C4-2B (cell line): ENCODE measurements at regions not wholly inside any gene's neighbourhood (a gene's known extent, or its start where the extent isn't known, plus 50 kb on each side); places are given as distances from the start of the nearest gene placed in this dataset.
"Not testable (repeated sequence)": the region's sequence is repeated elsewhere in the genome, so short reads cannot be mapped to it uniquely, and the experiment has no call there.

Experiments
- H3K27ac ChIP-seq: fragments of 450-650 bp; 2 replicates; pipeline ENCODE4 v1.5.1; 2017
- ZFX ChIP-seq: fragments of 450-650 bp; IDR thresholded peaks from 2 replicates; pipeline ENCODE4 v1.6.1; 2017
- TF ChIP-seq, protein P1 (sequence below): fragments of 450-650 bp; conservative IDR thresholded peaks from 2 replicates; pipeline ENCODE4 v1.5.1; 2017; ENCODE audit warnings: mild to moderate bottlenecking

DNA sequence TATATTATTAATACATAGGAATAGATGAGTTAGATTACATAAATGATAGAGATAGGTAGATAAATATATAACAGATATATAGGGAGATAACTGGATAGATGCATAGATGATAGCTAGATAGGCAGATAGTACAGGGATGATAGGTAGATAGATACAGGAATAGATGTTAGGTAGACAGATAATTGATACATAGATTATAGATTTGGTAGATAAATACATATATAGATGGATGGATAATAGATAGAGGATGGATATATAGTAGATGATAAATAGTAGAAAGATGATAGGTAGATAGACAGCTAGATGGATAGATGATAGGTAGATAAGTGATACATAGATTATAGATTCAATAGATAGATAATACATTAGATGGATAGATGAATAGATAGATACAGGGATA, 283.6 kb downstream of the SHOX start:
- TF ChIP-seq, protein P1, sequence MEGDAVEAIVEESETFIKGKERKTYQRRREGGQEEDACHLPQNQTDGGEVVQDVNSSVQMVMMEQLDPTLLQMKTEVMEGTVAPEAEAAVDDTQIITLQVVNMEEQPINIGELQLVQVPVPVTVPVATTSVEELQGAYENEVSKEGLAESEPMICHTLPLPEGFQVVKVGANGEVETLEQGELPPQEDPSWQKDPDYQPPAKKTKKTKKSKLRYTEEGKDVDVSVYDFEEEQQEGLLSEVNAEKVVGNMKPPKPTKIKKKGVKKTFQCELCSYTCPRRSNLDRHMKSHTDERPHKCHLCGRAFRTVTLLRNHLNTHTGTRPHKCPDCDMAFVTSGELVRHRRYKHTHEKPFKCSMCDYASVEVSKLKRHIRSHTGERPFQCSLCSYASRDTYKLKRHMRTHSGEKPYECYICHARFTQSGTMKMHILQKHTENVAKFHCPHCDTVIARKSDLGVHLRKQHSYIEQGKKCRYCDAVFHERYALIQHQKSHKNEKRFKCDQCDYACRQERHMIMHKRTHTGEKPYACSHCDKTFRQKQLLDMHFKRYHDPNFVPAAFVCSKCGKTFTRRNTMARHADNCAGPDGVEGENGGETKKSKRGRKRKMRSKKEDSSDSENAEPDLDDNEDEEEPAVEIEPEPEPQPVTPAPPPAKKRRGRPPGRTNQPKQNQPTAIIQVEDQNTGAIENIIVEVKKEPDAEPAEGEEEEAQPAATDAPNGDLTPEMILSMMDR: no peak
- TF ChIP-seq ZFX: no peak
- no peak overlapping the region for H3K27ac ChIP-seq

DNA sequence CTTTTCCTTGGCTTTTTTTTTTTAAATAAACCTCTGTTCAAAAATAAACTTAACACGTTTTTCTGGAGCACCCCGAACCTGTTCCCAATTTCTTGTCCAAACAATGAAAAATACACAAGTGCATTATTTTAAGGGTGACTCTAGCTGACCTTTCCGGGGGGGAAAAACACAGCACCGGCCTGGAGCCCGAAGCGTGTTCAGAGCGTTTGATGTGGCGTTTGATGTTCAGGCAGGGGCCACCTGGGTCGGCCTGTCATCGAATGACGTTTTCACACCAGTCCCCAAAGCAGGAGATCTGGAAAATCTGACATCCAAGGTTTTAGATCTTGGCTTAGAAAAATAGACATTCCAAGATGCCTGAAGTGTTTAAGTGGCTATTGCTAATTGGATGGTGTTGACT, 282.1 kb downstream of the SHOX start:
- no peak for TF ChIP-seq ZFX
- TF ChIP-seq, protein P1: no peak
- no peak overlapping the region for H3K27ac ChIP-seq

DNA sequence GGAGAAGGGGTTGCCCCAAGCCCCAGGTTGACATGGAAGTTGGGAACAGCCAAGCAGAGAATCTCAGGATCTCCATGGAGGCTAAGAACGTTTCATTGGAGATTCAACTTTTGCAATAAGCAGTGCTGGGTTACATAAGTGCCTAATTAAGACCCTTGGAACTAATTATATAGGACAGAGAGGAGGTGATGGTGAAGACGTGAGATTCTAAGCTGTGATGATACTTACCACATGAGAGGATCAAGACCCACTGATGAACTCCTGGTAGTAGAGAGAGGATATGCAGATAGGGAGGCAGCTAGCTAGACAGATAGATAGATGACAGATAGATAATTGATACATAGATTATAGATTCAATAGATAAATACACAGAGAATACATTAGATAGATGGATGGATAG, 278.5 kb downstream of the SHOX start:
- H3K27ac ChIP-seq: not testable (repeated sequence)

DNA sequence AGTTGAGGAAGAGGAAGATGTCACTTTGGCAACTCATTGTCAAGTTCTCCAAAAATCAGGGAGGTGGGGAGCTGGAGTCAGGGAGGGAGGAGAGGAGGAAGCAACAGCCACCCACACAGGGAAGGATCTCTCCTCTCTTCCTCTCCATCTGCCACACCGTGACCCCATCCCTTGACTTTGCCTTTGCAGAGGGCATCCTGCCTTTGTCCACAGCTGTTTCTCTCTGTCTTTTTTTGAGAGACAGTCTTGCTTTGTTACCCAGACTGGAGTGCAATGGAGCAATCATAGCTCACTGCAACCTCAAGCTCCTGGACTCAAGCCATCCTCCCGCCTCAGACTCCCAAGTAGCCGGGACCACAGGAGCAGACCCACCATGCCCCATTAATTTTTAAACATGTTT, 276.0 kb downstream of the SHOX start:
- TF ChIP-seq ZFX: no peak
- TF ChIP-seq, protein P1: no peak
- H3K27ac ChIP-seq: no peak overlapping the region

DNA sequence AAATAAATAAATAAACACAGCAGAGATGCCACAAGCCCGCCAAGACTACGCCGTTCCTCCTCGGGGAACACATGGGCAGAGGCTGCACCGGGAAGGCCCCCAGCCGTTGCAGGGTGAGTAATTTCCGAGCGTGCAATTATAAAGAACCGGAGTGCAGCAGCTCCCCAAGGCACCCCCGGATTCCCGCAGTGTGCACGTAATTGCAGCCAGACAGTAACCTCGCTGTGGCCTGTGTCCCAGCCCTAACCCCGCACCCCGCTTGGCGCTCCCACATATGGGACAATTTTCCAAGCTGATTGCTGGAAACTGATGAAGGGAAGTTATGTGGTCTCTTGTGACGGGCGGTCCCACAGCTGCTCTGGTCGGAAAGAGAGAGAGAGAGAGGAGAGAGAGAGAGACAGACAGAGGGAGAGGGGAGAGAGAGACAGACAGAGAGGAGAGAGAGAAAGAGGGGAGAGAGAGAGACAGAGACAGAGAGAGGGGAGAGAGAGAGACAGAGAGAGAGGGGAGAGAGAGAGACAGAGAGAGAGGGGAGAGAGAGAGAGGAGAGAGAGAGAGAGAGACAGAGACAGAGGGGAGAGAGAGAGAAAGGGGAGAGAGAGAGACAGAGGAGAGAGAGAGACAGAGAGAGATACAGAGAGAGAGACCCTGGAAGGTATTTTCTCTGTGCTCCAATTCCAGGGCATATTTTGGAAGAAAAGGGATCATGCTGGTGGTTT, 275.4 kb downstream of the SHOX start:
- TF ChIP-seq, protein P1: no peak
- TF ChIP-seq ZFX: no peak
- H3K27ac ChIP-seq: no peak overlapping the region

DNA sequence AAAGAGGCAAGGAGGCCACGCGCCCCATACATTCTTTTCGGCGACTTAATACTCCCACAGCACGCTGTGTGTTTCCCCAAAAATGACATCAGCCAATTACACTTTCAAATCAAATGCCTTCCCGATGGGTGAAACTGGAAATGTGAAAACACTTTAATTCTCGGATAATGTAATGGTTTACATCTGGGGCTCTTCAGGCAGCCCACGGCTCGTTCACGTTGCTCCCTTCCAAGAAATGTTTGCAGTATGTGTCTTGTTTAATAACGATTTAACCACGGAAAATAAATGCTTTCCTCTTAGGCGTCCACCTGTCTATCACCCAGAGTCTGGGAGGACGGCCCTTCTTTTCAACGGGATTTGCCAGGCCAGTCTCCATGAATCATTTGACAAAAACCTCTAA, 272.5 kb downstream of the SHOX start:
- TF ChIP-seq ZFX: no peak
- TF ChIP-seq, protein P1: no peak
- H3K27ac ChIP-seq: no peak overlapping the region

DNA sequence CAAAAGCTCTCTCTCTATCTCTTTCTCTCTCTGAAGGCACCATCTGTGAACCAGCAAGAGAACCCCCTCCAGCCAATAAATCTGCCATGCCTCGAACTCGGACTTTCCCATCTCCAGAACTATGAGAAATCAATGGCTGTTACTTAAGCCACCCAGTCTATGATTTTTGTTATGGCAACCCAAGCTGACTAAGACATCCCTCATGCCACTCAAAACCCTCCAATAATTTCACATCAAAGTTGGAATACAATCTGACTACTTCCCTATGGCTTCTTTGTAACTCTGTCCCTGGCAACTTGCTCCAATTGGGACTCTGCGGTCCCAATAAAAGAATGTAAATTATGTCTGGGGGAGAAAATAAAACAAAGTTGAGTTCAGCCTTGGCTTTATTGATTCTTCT, 265.7 kb downstream of the SHOX start:
- H3K27ac ChIP-seq: no peak overlapping the region
- no peak for TF ChIP-seq ZFX
- TF ChIP-seq, protein P1: no peak
